Stimulated activated CD8-positive, alpha-beta memory T cell treated with anti-CD3 and anti-CD28 coated beads, Interleukin-4, amount 100 ng/mL, for 48 hours (primary cell): ENCODE measurements at regions not wholly inside any gene's neighbourhood (a gene's known extent, or its start where the extent isn't known, plus 50 kb on each side); places are given as distances from the start of the nearest gene placed in this dataset.
"Not testable (repeated sequence)": the region's sequence is repeated elsewhere in the genome, so short reads cannot be mapped to it uniquely, and the experiment has no call there.

ENCODE experiments used
- DNase-seq: peaks from one replicate; pipeline ENCODE4 v3.0.0-alpha.2; 2020

- no peak for DNase-seq
Measured at GRCh38 chr22:49476800-49477400, 350.8 kb downstream of the BRD1 start.

- DNase-seq, result no peak
Measured at GRCh38 chr22:49476176-49476575, 351.5 kb downstream of the BRD1 start.

- DNase-seq, result no peak
Measured at GRCh38 chr22:49475253-49475652, 352.4 kb downstream of the BRD1 start.

- no peak for DNase-seq
Measured at GRCh38 chr22:49473286-49473685, 354.4 kb downstream of the BRD1 start.

GRCh38 chr22:49470741-49471503 is 356.8 kb downstream of the BRD1 start:
- no peak for DNase-seq

- no peak for DNase-seq
Measured at GRCh38 chr22:49469896-49470740, 357.6 kb downstream of the BRD1 start.

GRCh38 chr22:49468487-49469198 is 359.0 kb downstream of the BRD1 start:
- DNase-seq, result no peak

- DNase-seq, result no peak
Measured at GRCh38 chr22:49466878-49467595, 360.6 kb downstream of the BRD1 start.

- DNase-seq, result no peak
Measured at GRCh38 chr22:49464037-49464436, 363.6 kb downstream of the BRD1 start.

- no peak for DNase-seq
Measured at GRCh38 chr22:49462795-49463194, 364.9 kb downstream of the BRD1 start.

GRCh38 chr22:49462291-49462690 is 365.4 kb downstream of the BRD1 start:
- no peak for DNase-seq

GRCh38 chr22:49461674-49462073 is 366.0 kb downstream of the BRD1 start:
- DNase-seq, result no peak

GRCh38 chr22:49460592-49461281 is 366.9 kb downstream of the BRD1 start:
- DNase-seq, result no peak

- no peak for DNase-seq
Measured at GRCh38 chr22:49460091-49460490, 367.6 kb downstream of the BRD1 start.

GRCh38 chr22:49458708-49459099 is 369.0 kb downstream of the BRD1 start:
- DNase-seq, result no peak

- DNase-seq, result no peak
Measured at GRCh38 chr22:49457946-49458707, 369.5 kb downstream of the BRD1 start.

- DNase-seq, result no peak
Measured at GRCh38 chr22:49457146-49457545, 370.5 kb downstream of the BRD1 start.

- no peak for DNase-seq
Measured at GRCh38 chr22:49455595-49455994, 372.1 kb downstream of the BRD1 start.

- DNase-seq, result no peak
Measured at GRCh38 chr22:49454726-49455125, 372.9 kb downstream of the BRD1 start.

GRCh38 chr22:49453771-49454170 is 373.9 kb downstream of the BRD1 start:
- DNase-seq, result no peak

GRCh38 chr22:49453019-49453418 is 374.7 kb downstream of the BRD1 start:
- DNase-seq, result not testable (repeated sequence)
